NCI-H1105 treated with DMSO at 0.1 percent for 48 hours (cell line): ENCODE measurements at regions not wholly inside any gene's neighbourhood (a gene's known extent, or its start where the extent isn't known, plus 50 kb on each side); places are given as distances from the start of the nearest gene placed in this dataset.
A peak's percentile ranks its signal among the peaks of the same experiment; 100 is the strongest.

Experiments used
- DNase-seq: peaks from one replicate; lab custom pipeline; 2025; lab: John Stamatoyannopoulos, UW

GRCh38 chr3:94985778-94986177 is 922.9 kb downstream of the NSUN3 start:
- no peak for DNase-seq

GRCh38 chr3:94990952-94991705 is 928.3 kb downstream of the NSUN3 start:
- DNase-seq, result no peak

- DNase-seq, result no peak
Measured at GRCh38 chr3:94996743-94997142, 933.9 kb downstream of the NSUN3 start.

GRCh38 chr3:95002438-95003046 is 939.7 kb downstream of the NSUN3 start:
- DNase-seq, result no peak

GRCh38 chr3:95028688-95029087 is 965.8 kb downstream of the NSUN3 start:
- DNase-seq, result no peak

- DNase-seq, result no peak
Measured at GRCh38 chr3:95029644-95030043, 966.8 kb downstream of the NSUN3 start.

GRCh38 chr3:95036526-95037021 is 973.7 kb downstream of the NSUN3 start:
- DNase-seq, result no peak

GRCh38 chr3:95037097-95037496 is 974.2 kb downstream of the NSUN3 start:
- no peak for DNase-seq

GRCh38 chr3:95037927-95038326 is 975.1 kb downstream of the NSUN3 start:
- no peak for DNase-seq

- no peak for DNase-seq
Measured at GRCh38 chr3:95044101-95044500, 981.2 kb downstream of the NSUN3 start.

- no peak for DNase-seq
Measured at GRCh38 chr3:95048564-95048963, 985.7 kb downstream of the NSUN3 start.

GRCh38 chr3:95049841-95050240 is 987.0 kb downstream of the NSUN3 start:
- DNase-seq, result no peak

- no peak for DNase-seq
Measured at GRCh38 chr3:95055288-95055687, 992.4 kb downstream of the NSUN3 start.

GRCh38 chr3:95082191-95082590 is 1019.3 kb downstream of the NSUN3 start:
- DNase-seq, result no peak

- no peak for DNase-seq
Measured at GRCh38 chr3:95084738-95085137, 1021.9 kb downstream of the NSUN3 start.

GRCh38 chr3:95088464-95088863 is 1025.6 kb downstream of the NSUN3 start:
- DNase-seq, result no peak

GRCh38 chr3:95097493-95097892 is 1034.6 kb downstream of the NSUN3 start:
- peak; percentile 33 for DNase-seq

GRCh38 chr3:95120921-95121320 is 1058.1 kb downstream of the NSUN3 start:
- DNase-seq, result no peak

- DNase-seq, result no peak
Measured at GRCh38 chr3:95123104-95123503, 1060.2 kb downstream of the NSUN3 start.

- no peak for DNase-seq
Measured at GRCh38 chr3:95134693-95135413, 1072.0 kb downstream of the NSUN3 start.

GRCh38 chr3:95148107-95148506 is 1085.2 kb downstream of the NSUN3 start:
- no peak for DNase-seq

- no peak for DNase-seq
Measured at GRCh38 chr3:95151590-95151989, 1088.7 kb downstream of the NSUN3 start.

GRCh38 chr3:95154766-95155165 is 1091.9 kb downstream of the NSUN3 start:
- no peak for DNase-seq
